Keratinocyte (primary cell): ENCODE measurements at regions not wholly inside any gene's neighbourhood (a gene's known extent, or its start where the extent isn't known, plus 50 kb on each side); places are given as distances from the start of the nearest gene placed in this dataset.

ENCODE experiments used
- DNase-seq: peaks from one replicate; pipeline ENCODE4 v3.0.0-alpha.2; 2011; ENCODE audit warnings: low read depth, missing footprints, low spot score
- FAIRE-seq: peaks from 2 replicates; lab custom pipeline; 2011; peaks lifted over from hg19 to GRCh38; lab: Jason Lieb, UNC
- H2AFZ ChIP-seq: 2 replicates; pipeline ENCODE4 v1.6.0; 2012; ENCODE audit warnings: low read length, control low read depth, inconsistent platforms; ENCODE audit not compliant: control insufficient read depth
- H3K27ac ChIP-seq: 2 replicates; pipeline ENCODE4 v1.5.1; 2011; ENCODE audit warnings: low read length; ENCODE audit not compliant: control insufficient read depth, insufficient read depth
- H3K27me3 ChIP-seq: 3 replicates; pipeline ENCODE4 v1.6.0; 2011; ENCODE audit warnings: low read length; ENCODE audit not compliant: control insufficient read depth, insufficient read depth; ENCODE audit errors: extremely low read depth
- H3K36me3 ChIP-seq, 2 experiments: 2 replicates in 1 of 2; 3 replicates in 1 of 2; pipeline ENCODE4 v1.5.1; 2011; ENCODE audit warnings: low read length in 2 of 2, mild to moderate bottlenecking in 1 of 2; ENCODE audit not compliant: control insufficient read depth in 2 of 2, insufficient read depth in 2 of 2; ENCODE audit errors: extremely low read depth in 1 of 2
- H3K4me1 ChIP-seq: 3 replicates; pipeline ENCODE4 v1.5.1; 2011; ENCODE audit warnings: low read length; ENCODE audit not compliant: control insufficient read depth, insufficient read depth; ENCODE audit errors: extremely low read depth
- H3K4me2 ChIP-seq: 3 replicates; pipeline ENCODE4 v1.6.0; 2011; ENCODE audit warnings: low read depth, low read length; ENCODE audit not compliant: control insufficient read depth, insufficient read depth; ENCODE audit errors: extremely low read depth
- H3K4me3 ChIP-seq, 3 experiments: fragments of 200-600 bp in 1 of 3; sonication (generic) in 1 of 3; 2 replicates in 2 of 3; 3 replicates in 1 of 3; pipeline ENCODE4 v1.5.1; 2011 to 2016; ENCODE audit warnings: low read length in 3 of 3, mild to moderate bottlenecking in 3 of 3, control low read depth in 2 of 3, inconsistent platforms in 1 of 3, low read depth in 1 of 3, mixed read lengths in 1 of 3, mixed run types in 1 of 3, moderate library complexity in 1 of 3; ENCODE audit not compliant: control insufficient read depth in 2 of 3, insufficient read depth in 2 of 3; ENCODE audit errors: extremely low read depth in 1 of 3
- H3K79me2 ChIP-seq: 2 replicates; pipeline ENCODE4 v1.6.0; 2012; ENCODE audit warnings: low read length; ENCODE audit not compliant: control insufficient read depth, insufficient read depth
- H3K9ac ChIP-seq: 3 replicates; pipeline ENCODE4 v1.6.0; 2011; ENCODE audit warnings: low read length; ENCODE audit not compliant: control insufficient read depth, insufficient read depth; ENCODE audit errors: extremely low read depth
- H3K9me1 ChIP-seq: 3 replicates; pipeline ENCODE4 v1.6.0; 2011; ENCODE audit warnings: low read length; ENCODE audit not compliant: control insufficient read depth, insufficient read depth; ENCODE audit errors: extremely low read depth
- H3K9me3 ChIP-seq: 2 replicates; pipeline ENCODE4 v1.5.1; 2012; ENCODE audit warnings: low read depth, low read length; ENCODE audit not compliant: control insufficient read depth
- H4K20me1 ChIP-seq: 3 replicates; pipeline ENCODE4 v1.6.0; 2011; ENCODE audit warnings: low read length; ENCODE audit not compliant: control insufficient read depth, insufficient read depth; ENCODE audit errors: extremely low read depth
- CTCF ChIP-seq, 3 experiments: IDR thresholded peaks in 1 of 3; conservative IDR thresholded peaks in 1 of 3; optimal IDR thresholded peaks in 1 of 3; 2 replicates in 2 of 3; 3 replicates in 1 of 3; pipeline versions ENCODE3 to v1.5.1; 2011; ENCODE audit warnings: low read length in 3 of 3, mild to moderate bottlenecking in 3 of 3, moderate library complexity in 2 of 3, control low read depth in 1 of 3, inconsistent platforms in 1 of 3; ENCODE audit not compliant: insufficient read depth in 2 of 3; ENCODE audit errors: extremely low read depth in 1 of 3
- EZH2 ChIP-seq: IDR thresholded peaks from one replicate; pipeline ENCODE4 v1.6.1; 2012; ENCODE audit warnings: inconsistent platforms, mild to moderate bottlenecking, low read length, moderate library complexity
- dilution Hi-C: fragments of 300-500 bp; cut with MboI; formaldehyde crosslinking; loops from one replicate; pipeline ENCODE4 v1.7.0; 2020; ENCODE audit warnings: low sequenced_read_pairs; ENCODE audit not compliant: extremely low pct_ligation_motif_present

- Histone ChIP-seq H3K79me2 (no peaks in the 10 kb centered on the region), H4K20me1 (no peaks in the 10 kb centered on the region), H3K36me3 (no peaks in the 10 kb centered on the region), H3K9me3 (no peaks in the 10 kb centered on the region), H3K4me1 (no peaks in the 10 kb centered on the region), H2AFZ (no peak overlapping the region), H3K4me3 (no peak overlapping the region), H3K27ac (no peak overlapping the region), H3K9me1 (no peaks in the 10 kb centered on the region), H3K4me2 (no peak overlapping the region), H3K9ac (no peak overlapping the region), H3K27me3 (no peaks in the 10 kb centered on the region)
- FAIRE-seq (no peak), DNase-seq (no peak)
- dilution Hi-C loops: no loop called here
- TF ChIP-seq EZH2 (no peak), CTCF (optimal IDR thresholded peaks at IDR 0.05 in 1 of 3, IDR thresholded peaks at IDR 0.05 in 1 of 3, conservative IDR thresholded peaks at IDR 0.05 in 1 of 3; ENCODE audit: extremely low read depth in 1 of 3, insufficient read depth in 2 of 3, low read length in 3 of 3) (no peak)
Measured at GRCh38 chr2:7237466-7237865, 320.3 kb downstream of the RNF144A start.

- Histone ChIP-seq H3K9me1 (no peaks in the 10 kb centered on the region), H3K4me3 (no peak overlapping the region), H3K27me3 (no peaks in the 10 kb centered on the region), H3K4me2 (no peak overlapping the region), H3K36me3 (no peaks in the 10 kb centered on the region), H4K20me1 (no peaks in the 10 kb centered on the region), H3K79me2 (no peaks in the 10 kb centered on the region), H3K9me3 (no peaks in the 10 kb centered on the region), H3K4me1 (no peaks in the 10 kb centered on the region), H3K27ac (no peak overlapping the region), H2AFZ (no peak overlapping the region), H3K9ac (no peak overlapping the region)
- no peak for FAIRE-seq
- DNase-seq: no peak
- dilution Hi-C loops: no loop called here
- TF ChIP-seq EZH2 (no peak), CTCF (optimal IDR thresholded peaks at IDR 0.05 in 1 of 3, IDR thresholded peaks at IDR 0.05 in 1 of 3, conservative IDR thresholded peaks at IDR 0.05 in 1 of 3; ENCODE audit: extremely low read depth in 1 of 3, insufficient read depth in 2 of 3, low read length in 3 of 3) (no peak)
Measured at GRCh38 chr2:7239078-7239477, 321.9 kb downstream of the RNF144A start.
